Breast epithelium (tissue), 4 donors: ENCODE measurements at regions not wholly inside any gene's neighbourhood (a gene's known extent, or its start where the extent isn't known, plus 50 kb on each side); places are given as distances from the start of the nearest gene placed in this dataset.

Source experiments
- DNase-seq, 2 donors: peaks; one replicate each; pipeline ENCODE4 v3.0.0-alpha.2; 2019; ENCODE audit warnings: low spot score in 2 of 2
- H3K27ac ChIP-seq, 2 donors: fragments of 200-600 bp; sonication (generic) in 1 of 2; one replicate each; pipeline ENCODE4 v1.5.1; 2016 to 2019; ENCODE audit warnings: mild to moderate bottlenecking in 1 of 2
- H3K27me3 ChIP-seq, 2 donors: fragments of 200-600 bp; sonication (generic) in 1 of 2; one replicate each; pipeline versions ENCODE4 v1.5.1 to v1.6.0; 2017 to 2019; ENCODE audit warnings: control low read depth in 1 of 2, mild to moderate bottlenecking in 1 of 2
- H3K36me3 ChIP-seq: fragments of 200-600 bp; one replicate; pipeline ENCODE4 v1.5.1; 2019
- H3K4me1 ChIP-seq, 2 donors: fragments of 200-600 bp; sonication (generic); one replicate each; pipeline ENCODE4 v1.5.1; 2016 to 2019; ENCODE audit warnings: control low read depth in 1 of 2
- H3K4me3 ChIP-seq, 3 donors: fragments of 200-600 bp; sonication (generic); 1 replicate in 2 of 3; 2 replicates in 1 of 3; pipeline ENCODE4 v1.5.1; 2016 to 2019; ENCODE audit warnings: mild to moderate bottlenecking in 3 of 3, moderate library complexity in 2 of 3
- H3K9me3 ChIP-seq, 2 donors: fragments of 200-600 bp; sonication (generic) in 1 of 2; one replicate each; pipeline ENCODE4 v1.5.1; 2016 to 2019; ENCODE audit warnings: control low read depth in 1 of 2
- CTCF ChIP-seq, 3 donors: fragments of 450-650 bp; IDR thresholded peaks; one replicate each; pipeline ENCODE4 v1.5.1; 2016 to 2017; ENCODE audit warnings: antibody characterized with exemption in 3 of 3, mild to moderate bottlenecking in 3 of 3, moderate library complexity in 3 of 3
- POLR2A ChIP-seq: fragments of 450-650 bp; IDR thresholded peaks from one replicate; pipeline ENCODE4 v1.6.1; 2016; ENCODE audit warnings: antibody characterized with exemption, mild to moderate bottlenecking, moderate library complexity
- POLR2AphosphoS5 ChIP-seq, 3 donors: sonication (generic); formaldehyde crosslinking; IDR thresholded peaks; one replicate each; pipeline ENCODE4 v1.6.1; 2017; ENCODE audit warnings: antibody characterized with exemption in 3 of 3
- intact Hi-C: fragments of 100-400 bp; cut with DNase I; formaldehyde crosslinking; loops from one replicate; pipeline ENCODE4 v1.15.1; 2023; ENCODE audit warnings: low total_unique reads

- no peak overlapping the region for H3K27ac ChIP-seq
- intact Hi-C loops, result no loop called here
These were observed 1249.6 kb downstream of the TYW1 start for GRCh38 chr7:68246189-68246633.

DNA sequence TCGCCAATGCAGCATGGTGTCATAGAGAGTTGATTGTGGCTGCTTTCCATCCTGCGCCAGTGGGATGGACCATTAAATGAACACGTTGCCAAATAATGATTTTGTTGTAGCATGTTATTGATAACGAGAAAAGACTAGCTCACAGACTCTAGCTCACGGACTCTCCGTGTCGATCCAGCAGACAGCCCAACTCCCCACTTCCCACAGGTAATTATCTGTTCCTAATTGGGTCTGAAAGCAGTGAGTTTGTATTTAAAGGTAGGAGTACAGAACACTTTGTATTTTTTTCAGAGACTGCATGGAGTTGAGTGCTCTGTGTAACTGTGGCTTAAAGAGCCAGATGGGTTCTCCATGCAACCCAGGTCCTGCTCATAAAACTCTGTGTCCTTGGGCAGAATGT lies 1250.5 kb downstream of the TYW1 start:
- DNase-seq, result no peak
- intact Hi-C loops, result no loop called here

More at GRCh38 chr7:68246189-68246633, 1249.6 kb downstream of the TYW1 start:
- Histone ChIP-seq H3K9me3 (peaks cover 0 to 6% of the 10 kb centered on the region in 2 donors), H3K4me1 (no peaks in the 10 kb centered on the region), H3K36me3 (no peaks in the 10 kb centered on the region), H3K4me3 (no peak overlapping the region), H3K27me3 (no peaks in the 10 kb centered on the region)
- TF ChIP-seq POLR2AphosphoS5 (IDR thresholded peaks at IDR 0.05) (no peak), POLR2A (no peak), CTCF (IDR thresholded peaks at IDR 0.05) (no peak)
- peak in 1 of 2 donors; percentile 57 for DNase-seq

GRCh38 chr7:68247571-68247970 lies 1250.9 kb downstream of the TYW1 start:
- no peaks in the 10 kb centered on the region for H3K36me3 ChIP-seq
- DNase-seq, result no peak
- intact Hi-C loops, result no loop called here
- H3K27ac ChIP-seq, result no peak overlapping the region
- no peaks in the 10 kb centered on the region for H3K27me3 ChIP-seq
- no peaks in the 10 kb centered on the region for H3K4me1 ChIP-seq
- TF ChIP-seq POLR2AphosphoS5 (IDR thresholded peaks at IDR 0.05) (no peak), CTCF (IDR thresholded peaks at IDR 0.05) (no peak), POLR2A (no peak)
- H3K4me3 ChIP-seq, result no peak overlapping the region
- H3K9me3 ChIP-seq, result no peaks in the 10 kb centered on the region

More for the DNA sequence above, 1250.5 kb downstream of the TYW1 start:
- no peaks in the 10 kb centered on the region for H3K9me3 ChIP-seq
- no peak overlapping the region for H3K4me3 ChIP-seq
- H3K4me1 ChIP-seq, result no peaks in the 10 kb centered on the region
- H3K27ac ChIP-seq, result no peak overlapping the region
- TF ChIP-seq CTCF (IDR thresholded peaks at IDR 0.05), result no peak
- TF ChIP-seq POLR2AphosphoS5 (IDR thresholded peaks at IDR 0.05), result no peak
- no peak for TF ChIP-seq POLR2A
- H3K36me3 ChIP-seq, result no peaks in the 10 kb centered on the region
- H3K27me3 ChIP-seq, result no peaks in the 10 kb centered on the region

- Histone ChIP-seq H3K4me3 (no peak overlapping the region), H3K4me1 (no peaks in the 10 kb centered on the region), H3K27me3 (no peaks in the 10 kb centered on the region), H3K36me3 (no peaks in the 10 kb centered on the region), H3K27ac (no peak overlapping the region), H3K9me3 (no peaks in the 10 kb centered on the region)
- DNase-seq, result no peak
- TF ChIP-seq POLR2AphosphoS5 (IDR thresholded peaks at IDR 0.05) (no peak), POLR2A (no peak), CTCF (IDR thresholded peaks at IDR 0.05) (no peak)
- intact Hi-C loops, result no loop called here
These were observed 1252.3 kb downstream of the TYW1 start for GRCh38 chr7:68248973-68249372.

DNA sequence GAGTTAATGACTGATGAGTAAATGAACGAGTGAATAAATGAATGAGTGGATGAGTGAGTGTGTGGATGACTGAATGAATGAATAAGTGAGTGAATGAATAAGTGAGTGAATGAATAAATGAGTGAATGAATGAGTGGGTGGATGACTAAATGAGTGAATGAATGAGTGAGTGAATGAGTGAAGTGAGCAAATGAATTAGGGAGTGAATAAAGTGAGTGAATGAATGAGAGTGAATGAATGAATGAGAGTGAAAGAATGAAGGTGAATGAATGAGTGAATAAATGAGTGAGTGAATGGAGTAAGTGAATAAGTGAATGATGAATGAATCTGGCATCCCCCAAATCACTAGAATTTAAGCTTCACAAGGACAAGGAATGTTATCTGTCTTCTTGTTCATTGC lies 1253.0 kb downstream of the TYW1 start:
- intact Hi-C loops, result loop anchor here (5.0 kb wide), 1 partner anchor 1793 kb away; no protein-coding TSS in a partner anchor
- no peaks in the 10 kb centered on the region for H3K9me3 ChIP-seq
- no peak for DNase-seq
- H3K27me3 ChIP-seq, result no peaks in the 10 kb centered on the region
- H3K36me3 ChIP-seq, result no peaks in the 10 kb centered on the region
- no peak for TF ChIP-seq POLR2A
- no peak for TF ChIP-seq POLR2AphosphoS5 (IDR thresholded peaks at IDR 0.05)
- TF ChIP-seq CTCF (IDR thresholded peaks at IDR 0.05), result no peak
- H3K4me3 ChIP-seq, result no peak overlapping the region
- H3K4me1 ChIP-seq, result no peaks in the 10 kb centered on the region
- H3K27ac ChIP-seq, result no peak overlapping the region
